ENCODE measurements at regions not wholly inside any gene's neighbourhood (a gene's known extent, or its start where the extent isn't known, plus 50 kb on each side); places are given as distances from the start of the nearest gene placed in this dataset.

- TF ChIP-seq CTCF (IDR thresholded peaks at IDR 0.05; ENCODE audit: low read depth, low read length), result peak; percentile 3; the same call in 1 of the 2 replicates
- no peak for DNase-seq (ENCODE audit: extremely low read depth, low read depth)
These were observed 120.5 kb upstream of the POU3F3 start for GRCh38 chr2:104733226-104733943.

DNA sequence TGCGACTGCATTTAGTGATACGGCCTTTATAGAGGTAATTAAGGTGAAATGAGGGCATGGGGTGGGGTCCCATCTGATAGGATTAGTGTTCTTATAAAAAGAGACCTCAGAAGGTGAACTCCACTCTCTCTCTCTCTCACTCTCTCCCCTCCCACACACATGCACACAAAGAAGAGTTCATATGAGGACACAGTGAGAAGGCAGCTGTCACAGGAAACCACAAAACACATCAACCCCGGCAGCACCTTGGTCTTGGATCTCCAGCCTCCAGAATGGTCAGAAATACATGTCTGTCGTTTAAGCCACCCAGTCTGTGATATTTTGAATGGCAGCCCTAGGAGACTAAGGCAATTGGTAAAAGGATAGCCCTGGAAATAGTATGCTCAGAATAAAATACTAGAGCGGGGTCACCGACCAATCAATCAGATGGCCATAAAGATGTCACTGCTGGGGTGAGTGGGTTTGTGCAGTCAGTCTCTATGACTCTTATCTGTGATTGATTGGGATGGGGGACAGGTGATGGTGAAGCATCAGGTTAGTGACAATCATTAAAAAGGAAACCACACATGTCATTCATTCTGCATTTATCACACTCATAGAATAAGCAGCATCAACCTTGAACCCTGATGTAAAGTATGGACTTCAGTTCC is 118.9 kb upstream of the POU3F3 start:
- DNase-seq (ENCODE audit: extremely low read depth, low read depth), result no peak
- TF ChIP-seq CTCF (IDR thresholded peaks at IDR 0.05; ENCODE audit: low read depth, low read length), result no peak

DNA sequence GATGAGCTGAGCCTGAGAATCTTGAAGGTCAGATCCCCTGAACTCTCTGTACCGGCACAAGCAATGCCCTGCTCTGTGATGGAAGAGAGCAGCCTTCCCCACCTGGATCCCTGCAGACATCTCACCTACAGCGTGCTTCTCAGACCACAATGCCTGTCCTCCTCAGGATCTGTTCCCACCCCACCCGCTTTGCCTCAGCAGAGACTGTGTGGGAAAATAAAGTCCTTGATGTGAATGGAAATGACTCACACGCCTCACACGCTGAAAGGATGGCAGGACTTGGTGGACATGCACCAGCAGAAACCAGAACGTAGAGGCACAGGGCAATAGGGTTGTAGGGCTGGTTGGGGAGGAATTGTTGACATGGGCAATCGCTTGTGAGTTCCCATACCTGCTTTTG is 117.9 kb upstream of the POU3F3 start:
- no peak for DNase-seq (ENCODE audit: extremely low read depth, low read depth)
- TF ChIP-seq CTCF (IDR thresholded peaks at IDR 0.05; ENCODE audit: low read depth, low read length), result no peak

DNA sequence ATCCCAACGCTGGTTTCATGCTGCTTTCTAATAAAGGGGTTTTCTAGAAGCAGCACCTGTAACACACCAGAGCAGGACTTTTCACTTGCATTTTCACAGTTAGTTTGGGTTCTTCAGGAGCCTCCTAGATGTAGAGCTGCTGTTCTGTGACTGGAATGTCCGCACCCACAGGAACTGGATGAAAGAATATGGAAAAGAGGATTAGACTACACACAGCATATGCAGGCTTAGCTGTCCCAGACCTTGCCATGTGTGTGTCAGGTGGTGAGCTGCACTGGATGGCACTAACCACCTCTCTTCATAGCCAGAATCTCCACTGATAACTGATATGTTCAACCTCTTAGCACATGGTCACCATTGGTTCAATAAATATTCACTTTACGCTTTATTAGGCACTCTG is 112.1 kb upstream of the POU3F3 start:
- no peak for DNase-seq (ENCODE audit: extremely low read depth, low read depth)
- no peak for TF ChIP-seq CTCF (IDR thresholded peaks at IDR 0.05; ENCODE audit: low read depth, low read length)

- TF ChIP-seq CTCF (IDR thresholded peaks at IDR 0.05; ENCODE audit: low read depth, low read length), result no peak
- no peak for DNase-seq (ENCODE audit: extremely low read depth, low read depth)
These were observed 109.4 kb upstream of the POU3F3 start for GRCh38 chr2:104744537-104744936.

DNA sequence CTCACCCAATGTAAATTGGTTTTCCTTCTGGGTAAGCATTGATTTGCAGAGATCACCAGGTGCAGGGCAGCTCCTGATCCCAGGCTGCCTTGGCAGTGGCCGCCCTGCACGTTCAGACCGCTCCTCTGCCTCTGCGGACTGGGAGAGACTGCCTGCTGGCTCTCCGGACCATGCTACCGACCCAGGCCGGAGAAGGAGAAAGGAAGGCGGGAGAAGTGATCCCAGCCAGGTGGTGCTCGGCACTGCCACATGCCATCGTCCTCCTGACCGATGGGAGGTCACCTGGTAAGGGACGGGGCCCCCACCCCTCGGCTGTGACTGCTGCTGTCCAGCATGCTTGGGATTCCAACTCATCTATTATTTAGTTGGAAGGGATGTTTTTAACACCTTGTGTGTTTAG is 108.1 kb upstream of the POU3F3 start:
- TF ChIP-seq CTCF (IDR thresholded peaks at IDR 0.05; ENCODE audit: low read depth, low read length), result no peak
- no peak for DNase-seq (ENCODE audit: extremely low read depth, low read depth)

GRCh38 chr2:104746299-104746698 is 107.6 kb upstream of the POU3F3 start:
- TF ChIP-seq CTCF (IDR thresholded peaks at IDR 0.05; ENCODE audit: low read depth, low read length), result no peak
- no peak for DNase-seq (ENCODE audit: extremely low read depth, low read depth)
